HepG2 (cell line): ENCODE measurements at regions not wholly inside any gene's neighbourhood (a gene's known extent, or its start where the extent isn't known, plus 50 kb on each side); places are given as distances from the start of the nearest gene placed in this dataset.

Experiments used
- POLR2AphosphoS5 ChIP-seq: IDR thresholded peaks from 2 replicates; pipeline ENCODE4 v1.6.1; 2012; ENCODE audit warnings: low read depth, low read length
- ZSCAN25 ChIP-seq: sonication (generic); formaldehyde crosslinking; IDR thresholded peaks from 2 replicates; pipeline ENCODE4 v1.8.0; 2022; ENCODE audit warnings: mild to moderate bottlenecking, missing genetic modification reagents
- TF ChIP-seq, protein P1 (sequence below): IDR thresholded peaks from 2 replicates; pipeline ENCODE4 v1.6.1; 2016; ENCODE audit warnings: mild to moderate bottlenecking
- TF ChIP-seq, protein P2 (sequence below): sonication (generic); formaldehyde crosslinking; IDR thresholded peaks from 2 replicates; pipeline ENCODE4 v1.5.1; 2020; ENCODE audit warnings: mild to moderate bottlenecking, missing genetic modification reagents

GRCh38 chr16:9275377-9275776 is 183.9 kb downstream of the HAPSTR1 start:
- no peak for TF ChIP-seq ZSCAN25 (CRISPR knock-in tag)
- TF ChIP-seq, protein P1, sequence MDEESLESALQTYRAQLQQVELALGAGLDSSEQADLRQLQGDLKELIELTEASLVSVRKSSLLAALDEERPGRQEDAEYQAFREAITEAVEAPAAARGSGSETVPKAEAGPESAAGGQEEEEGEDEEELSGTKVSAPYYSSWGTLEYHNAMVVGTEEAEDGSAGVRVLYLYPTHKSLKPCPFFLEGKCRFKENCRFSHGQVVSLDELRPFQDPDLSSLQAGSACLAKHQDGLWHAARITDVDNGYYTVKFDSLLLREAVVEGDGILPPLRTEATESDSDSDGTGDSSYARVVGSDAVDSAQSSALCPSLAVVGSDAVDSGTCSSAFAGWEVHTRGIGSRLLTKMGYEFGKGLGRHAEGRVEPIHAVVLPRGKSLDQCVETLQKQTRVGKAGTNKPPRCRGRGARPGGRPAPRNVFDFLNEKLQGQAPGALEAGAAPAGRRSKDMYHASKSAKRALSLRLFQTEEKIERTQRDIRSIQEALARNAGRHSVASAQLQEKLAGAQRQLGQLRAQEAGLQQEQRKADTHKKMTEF (CRISPR knock-in tag), result no peak
- TF ChIP-seq, protein P2, sequence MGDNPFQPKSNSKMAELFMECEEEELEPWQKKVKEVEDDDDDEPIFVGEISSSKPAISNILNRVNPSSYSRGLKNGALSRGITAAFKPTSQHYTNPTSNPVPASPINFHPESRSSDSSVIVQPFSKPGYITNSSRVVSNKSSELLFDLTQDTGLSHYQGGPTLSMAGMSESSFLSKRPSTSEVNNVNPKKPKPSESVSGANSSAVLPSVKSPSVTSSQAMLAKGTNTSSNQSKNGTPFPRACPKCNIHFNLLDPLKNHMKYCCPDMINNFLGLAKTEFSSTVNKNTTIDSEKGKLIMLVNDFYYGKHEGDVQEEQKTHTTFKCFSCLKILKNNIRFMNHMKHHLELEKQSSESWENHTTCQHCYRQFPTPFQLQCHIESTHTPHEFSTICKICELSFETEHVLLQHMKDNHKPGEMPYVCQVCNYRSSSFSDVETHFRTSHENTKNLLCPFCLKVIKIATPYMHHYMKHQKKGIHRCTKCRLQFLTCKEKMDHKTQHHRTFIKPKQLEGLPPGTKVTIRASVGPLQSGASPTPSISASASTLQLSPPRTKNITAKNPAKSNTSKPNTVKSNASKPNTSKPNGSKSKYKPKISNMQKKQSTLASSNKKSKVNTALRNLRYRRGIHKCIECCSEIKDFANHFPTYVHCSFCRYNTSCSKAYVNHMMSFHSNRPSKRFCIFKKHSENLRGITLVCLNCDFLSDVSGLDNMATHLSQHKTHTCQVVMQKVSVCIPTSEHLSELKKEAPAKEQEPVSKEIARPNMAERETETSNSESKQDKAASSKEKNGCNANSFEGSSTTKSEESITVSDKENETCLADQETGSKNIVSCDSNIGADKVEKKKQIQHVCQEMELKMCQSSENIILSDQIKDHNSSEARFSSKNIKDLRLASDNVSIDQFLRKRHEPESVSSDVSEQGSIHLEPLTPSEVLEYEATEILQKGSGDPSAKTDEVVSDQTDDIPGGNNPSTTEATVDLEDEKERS (CRISPR knock-in tag), result no peak
- TF ChIP-seq POLR2AphosphoS5, result no peak
